ENCODE measurements at regions not wholly inside any gene's neighbourhood (a gene's known extent, or its start where the extent isn't known, plus 50 kb on each side); places are given as distances from the start of the nearest gene placed in this dataset.

GRCh38 chr6:92550501-92550900 is 868.9 kb downstream of the EPHA7 start:
- no peak for TF ChIP-seq CTCF (IDR thresholded peaks at IDR 0.05)
- TF ChIP-seq POLR2A (IDR thresholded peaks at IDR 0.05), result no peak
